ENCODE measurements at regions not wholly inside any gene's neighbourhood (a gene's known extent, or its start where the extent isn't known, plus 50 kb on each side); places are given as distances from the start of the nearest gene placed in this dataset.

DNA sequence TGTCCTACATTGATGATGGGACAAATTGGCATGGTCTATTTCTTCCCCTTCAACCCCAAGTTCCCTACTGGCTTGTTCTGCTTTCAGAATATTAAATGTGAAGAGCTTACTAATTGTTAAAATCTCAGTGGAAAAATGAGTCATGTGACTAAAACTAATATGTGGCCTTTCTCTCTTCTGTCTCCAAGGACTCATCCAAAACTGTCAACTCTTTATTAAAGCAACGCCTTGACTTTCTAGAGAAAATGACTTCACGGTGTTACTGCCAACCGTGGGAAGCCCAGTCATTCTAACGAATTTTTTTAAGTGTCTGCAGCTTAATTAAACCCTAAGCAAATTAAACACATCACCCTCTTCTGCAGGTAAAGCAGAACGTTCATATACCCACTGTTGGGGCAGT lies 431.6 kb downstream of the DTWD2 start:
- no peaks in the 10 kb centered on the region for H3K36me3 ChIP-seq (ENCODE audit: control insufficient read depth, insufficient read depth, low read length)

GRCh38 chr5:118555727-118556126 lies 432.6 kb downstream of the DTWD2 start:
- Histone ChIP-seq H3K4me3 (ENCODE audit: low read length) (no peak overlapping the region), H3K36me3 (ENCODE audit: control insufficient read depth, insufficient read depth, low read length) (no peaks in the 10 kb centered on the region), H3K9me3 (replicated peaks; ENCODE audit: control insufficient read depth, low read depth, low read length) (no peaks in the 10 kb centered on the region), H3K27ac (ENCODE audit: low read length) (no peak overlapping the region), H3K4me1 (ENCODE audit: control insufficient read depth, insufficient read depth, low read length) (peaks cover 4% of the 10 kb centered on the region), H3K27me3 (ENCODE audit: control insufficient read depth, insufficient read depth, low read length) (no peaks in the 10 kb centered on the region)
- DNase-seq: no peak
- WGBS (ENCODE audit: insufficient coverage): no CpG with 5 or more reads among the region's 2 CpGs

More for the DNA sequence above, 431.6 kb downstream of the DTWD2 start:
- 57% methylated on average over 5 of the region's 5 CpGs for WGBS (ENCODE audit: insufficient coverage)
- H3K4me1 ChIP-seq (ENCODE audit: control insufficient read depth, insufficient read depth, low read length): peaks cover 4% of the 10 kb centered on the region
- no peak for DNase-seq
- no peaks in the 10 kb centered on the region for H3K9me3 ChIP-seq (replicated peaks; ENCODE audit: control insufficient read depth, low read depth, low read length)
- H3K27ac ChIP-seq (ENCODE audit: low read length): no peak overlapping the region
- no peak overlapping the region for H3K4me3 ChIP-seq (ENCODE audit: low read length)
- H3K27me3 ChIP-seq (ENCODE audit: control insufficient read depth, insufficient read depth, low read length): no peaks in the 10 kb centered on the region

DNA sequence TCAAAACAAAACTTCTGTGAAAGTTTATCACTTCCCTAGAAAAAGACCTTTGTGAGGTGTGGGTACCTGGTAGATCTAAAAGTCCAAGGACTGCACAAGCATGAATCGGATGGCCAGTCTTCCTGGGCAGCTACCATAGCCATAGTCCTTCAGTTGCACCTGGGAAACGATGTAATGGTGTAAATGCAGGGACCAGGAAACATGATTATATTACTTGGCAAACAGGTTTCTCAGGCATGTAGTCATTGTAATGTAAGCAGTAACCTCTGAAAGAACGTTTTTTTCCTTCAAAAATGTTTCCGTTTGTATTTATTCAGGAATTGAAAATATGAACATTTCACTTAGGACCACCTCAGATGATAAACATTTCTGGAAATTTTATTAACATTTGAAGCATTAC lies 433.4 kb downstream of the DTWD2 start:
- Histone ChIP-seq H3K4me3 (ENCODE audit: low read length) (no peak overlapping the region), H3K4me1 (ENCODE audit: control insufficient read depth, insufficient read depth, low read length) (peaks cover 4% of the 10 kb centered on the region), H3K27ac (ENCODE audit: low read length) (no peak overlapping the region), H3K27me3 (ENCODE audit: control insufficient read depth, insufficient read depth, low read length) (no peaks in the 10 kb centered on the region), H3K9me3 (replicated peaks; ENCODE audit: control insufficient read depth, low read depth, low read length) (no peaks in the 10 kb centered on the region), H3K36me3 (ENCODE audit: control insufficient read depth, insufficient read depth, low read length) (no peaks in the 10 kb centered on the region)
- 80% methylated on average over 1 of the region's 4 CpGs for WGBS (ENCODE audit: insufficient coverage)
- DNase-seq: no peak

DNA sequence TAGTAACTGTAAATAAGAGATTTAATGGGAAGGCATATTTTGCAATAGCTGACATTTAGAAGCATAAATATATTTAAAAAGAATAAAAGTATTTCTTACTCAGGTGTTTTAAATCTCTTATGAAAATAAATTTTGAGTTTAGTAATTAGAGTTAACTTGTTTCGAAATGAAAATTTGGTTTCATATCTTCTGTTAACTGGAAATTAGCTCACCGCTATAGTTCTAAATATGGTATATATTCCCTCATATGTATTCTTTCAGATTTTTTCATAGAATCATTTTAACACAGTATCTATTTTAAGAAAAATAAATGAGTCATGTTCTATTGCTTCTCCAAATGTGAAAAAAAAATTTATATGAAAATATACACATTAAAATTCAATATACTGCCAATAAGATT lies 434.1 kb downstream of the DTWD2 start:
- Histone ChIP-seq H3K4me1 (ENCODE audit: control insufficient read depth, insufficient read depth, low read length) (peaks cover 4% of the 10 kb centered on the region), H3K36me3 (ENCODE audit: control insufficient read depth, insufficient read depth, low read length) (no peaks in the 10 kb centered on the region), H3K27me3 (ENCODE audit: control insufficient read depth, insufficient read depth, low read length) (no peaks in the 10 kb centered on the region), H3K4me3 (ENCODE audit: low read length) (no peak overlapping the region), H3K27ac (ENCODE audit: low read length) (no peak overlapping the region), H3K9me3 (replicated peaks; ENCODE audit: control insufficient read depth, low read depth, low read length) (no peaks in the 10 kb centered on the region)
- no CpG with 5 or more reads among the region's 2 CpGs for whole genome bisulfite sequencing (ENCODE audit: insufficient coverage)
- DNase-seq: no peak

DNA sequence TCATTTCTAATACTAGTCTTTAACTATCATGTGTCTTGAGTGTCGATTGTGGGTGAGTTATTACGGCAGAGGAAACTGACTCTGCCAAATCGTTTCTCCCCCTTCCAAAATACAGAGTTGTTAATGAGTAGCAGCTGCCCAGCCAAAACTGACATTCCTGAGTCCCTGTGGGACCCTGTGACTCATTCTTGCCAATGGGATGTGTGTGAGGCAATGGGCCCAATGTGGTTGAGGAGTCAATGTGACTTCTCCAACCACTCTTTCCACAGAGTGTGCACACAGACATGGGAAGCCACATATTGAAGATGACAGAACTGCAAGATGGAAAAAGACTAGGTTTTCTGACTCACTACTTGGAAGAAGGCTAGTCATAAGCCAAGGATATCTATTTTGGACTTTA lies 434.7 kb downstream of the DTWD2 start:
- Histone ChIP-seq H3K36me3 (ENCODE audit: control insufficient read depth, insufficient read depth, low read length) (no peaks in the 10 kb centered on the region), H3K27ac (ENCODE audit: low read length) (no peak overlapping the region), H3K27me3 (ENCODE audit: control insufficient read depth, insufficient read depth, low read length) (no peaks in the 10 kb centered on the region), H3K9me3 (replicated peaks; ENCODE audit: control insufficient read depth, low read depth, low read length) (no peaks in the 10 kb centered on the region), H3K4me1 (ENCODE audit: control insufficient read depth, insufficient read depth, low read length) (peaks cover 4% of the 10 kb centered on the region), H3K4me3 (ENCODE audit: low read length) (no peak overlapping the region)
- WGBS (ENCODE audit: insufficient coverage): no CpG with 5 or more reads among the region's 3 CpGs
- DNase-seq: peak; percentile 85

- Histone ChIP-seq H3K4me1 (ENCODE audit: control insufficient read depth, insufficient read depth, low read length) (peaks cover 4% of the 10 kb centered on the region), H3K4me3 (ENCODE audit: low read length) (no peak overlapping the region), H3K36me3 (ENCODE audit: control insufficient read depth, insufficient read depth, low read length) (no peaks in the 10 kb centered on the region), H3K9me3 (replicated peaks; ENCODE audit: control insufficient read depth, low read depth, low read length) (no peaks in the 10 kb centered on the region), H3K27ac (ENCODE audit: low read length) (no peak overlapping the region), H3K27me3 (ENCODE audit: control insufficient read depth, insufficient read depth, low read length) (no peaks in the 10 kb centered on the region)
- DNase-seq: no peak
- no CpG with 5 or more reads among the region's 2 CpGs for whole genome bisulfite sequencing (ENCODE audit: insufficient coverage)
Measured at GRCh38 chr5:118552731-118553360, 435.5 kb downstream of the DTWD2 start.

- WGBS (ENCODE audit: insufficient coverage): no CpG with 5 or more reads among the region's 2 CpGs
- Histone ChIP-seq H3K9me3 (replicated peaks; ENCODE audit: control insufficient read depth, low read depth, low read length) (no peaks in the 10 kb centered on the region), H3K4me3 (ENCODE audit: low read length) (no peak overlapping the region), H3K4me1 (ENCODE audit: control insufficient read depth, insufficient read depth, low read length) (peaks cover 2% of the 10 kb centered on the region), H3K27ac (ENCODE audit: low read length) (no peak overlapping the region), H3K36me3 (ENCODE audit: control insufficient read depth, insufficient read depth, low read length) (no peaks in the 10 kb centered on the region), H3K27me3 (ENCODE audit: control insufficient read depth, insufficient read depth, low read length) (no peaks in the 10 kb centered on the region)
- DNase-seq: peak; percentile 59
Measured at GRCh38 chr5:118552146-118552545, 436.2 kb downstream of the DTWD2 start.

DNA sequence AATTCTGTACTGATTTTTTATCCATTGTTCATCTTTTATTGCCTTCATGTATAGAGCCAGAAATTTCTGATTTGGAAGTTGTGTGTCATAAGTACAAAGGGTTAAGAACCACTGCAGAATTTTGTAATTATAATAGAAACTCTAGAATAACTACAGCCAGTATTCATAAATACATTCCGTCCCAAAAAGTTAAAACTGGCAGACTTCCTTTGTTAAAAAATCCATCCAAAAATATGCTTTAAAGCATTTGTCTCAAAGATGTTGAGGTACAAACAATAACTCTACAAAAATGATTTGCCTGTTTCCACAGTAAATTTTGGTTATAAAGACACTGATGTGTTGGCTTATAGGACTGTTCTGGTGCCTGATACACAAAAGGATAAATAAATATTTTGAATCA lies 436.6 kb downstream of the DTWD2 start:
- no CpG with 5 or more reads among the region's 1 CpG for WGBS (ENCODE audit: insufficient coverage)
- no peak overlapping the region for H3K27ac ChIP-seq (ENCODE audit: low read length)
- H3K4me3 ChIP-seq (ENCODE audit: low read length): no peak overlapping the region
- no peaks in the 10 kb centered on the region for H3K9me3 ChIP-seq (replicated peaks; ENCODE audit: control insufficient read depth, low read depth, low read length)
- H3K4me1 ChIP-seq (ENCODE audit: control insufficient read depth, insufficient read depth, low read length): peaks cover 2% of the 10 kb centered on the region
- no peaks in the 10 kb centered on the region for H3K36me3 ChIP-seq (ENCODE audit: control insufficient read depth, insufficient read depth, low read length)
- DNase-seq: peak; percentile 82
- no peaks in the 10 kb centered on the region for H3K27me3 ChIP-seq (ENCODE audit: control insufficient read depth, insufficient read depth, low read length)

DNA sequence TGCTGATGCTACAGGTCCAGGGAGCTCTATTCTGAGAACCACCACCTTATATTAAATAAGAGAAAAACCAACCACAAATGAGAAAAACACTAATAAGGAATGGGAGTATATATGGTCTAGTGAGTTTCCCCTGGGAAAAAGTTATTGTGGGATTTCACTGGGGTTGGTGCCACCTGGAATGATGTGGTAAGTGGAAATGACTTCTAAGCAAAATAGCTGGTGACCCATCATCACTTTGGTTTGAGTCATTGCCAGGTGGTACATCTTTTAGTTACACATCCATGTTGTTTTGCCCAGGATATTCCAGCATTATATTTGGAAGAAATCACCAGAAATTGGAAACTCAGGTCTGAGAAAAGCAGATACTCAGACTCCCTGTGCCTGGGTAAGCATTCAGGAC lies 437.3 kb downstream of the DTWD2 start:
- Histone ChIP-seq H3K4me3 (ENCODE audit: low read length) (no peak overlapping the region), H3K9me3 (replicated peaks; ENCODE audit: control insufficient read depth, low read depth, low read length) (no peaks in the 10 kb centered on the region), H3K4me1 (ENCODE audit: control insufficient read depth, insufficient read depth, low read length) (peaks cover 2% of the 10 kb centered on the region), H3K36me3 (ENCODE audit: control insufficient read depth, insufficient read depth, low read length) (no peaks in the 10 kb centered on the region), H3K27me3 (ENCODE audit: control insufficient read depth, insufficient read depth, low read length) (no peaks in the 10 kb centered on the region), H3K27ac (ENCODE audit: low read length) (no peak overlapping the region)
- no peak for DNase-seq

DNA sequence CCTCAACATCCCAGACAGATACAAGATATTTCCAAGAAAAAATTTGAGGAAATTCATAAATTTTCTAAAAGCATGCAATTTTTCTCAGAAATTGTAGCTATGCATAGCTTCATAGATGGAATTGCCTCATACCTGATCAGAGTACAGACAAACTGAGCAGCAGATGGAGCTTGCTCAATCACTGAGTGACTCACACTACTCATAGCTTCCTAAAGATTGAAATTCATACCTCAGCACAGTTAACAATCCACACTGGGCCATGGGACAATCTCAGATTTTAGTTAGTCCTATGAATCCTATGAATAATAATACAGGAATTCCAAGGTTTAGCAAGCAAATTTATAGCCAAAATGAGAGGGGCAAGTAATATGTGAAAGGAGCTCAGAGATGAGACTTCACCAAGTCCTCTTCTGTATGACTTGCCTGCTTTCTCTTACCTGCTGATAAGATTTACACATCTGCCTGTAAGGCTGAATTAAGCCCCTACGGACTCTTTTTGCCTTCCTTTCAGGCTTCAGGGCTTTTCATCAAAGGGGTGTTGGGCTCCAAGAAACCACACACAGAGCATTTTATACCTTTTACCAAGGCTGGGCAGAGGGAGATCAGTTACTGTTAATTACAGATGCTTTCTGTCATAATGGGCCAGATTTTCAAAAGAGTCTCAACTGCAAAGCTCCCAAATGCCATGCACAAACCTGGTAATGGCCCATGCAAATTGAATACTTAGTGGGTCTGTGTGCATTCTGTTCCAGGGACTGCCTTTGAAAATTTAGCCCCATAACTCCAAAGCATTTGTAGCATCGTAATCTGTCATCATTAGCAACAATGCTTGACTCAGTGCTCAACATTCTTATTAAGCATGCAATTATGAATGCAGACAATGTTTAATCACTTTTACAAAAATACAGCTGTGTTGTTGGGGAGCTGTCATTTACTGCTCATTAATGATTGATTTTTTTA lies 439.3 kb downstream of the DTWD2 start:
- WGBS (ENCODE audit: insufficient coverage): no CpG with 5 or more reads among the region's 2 CpGs
- Histone ChIP-seq H3K4me3 (ENCODE audit: low read length) (no peak overlapping the region), H3K9me3 (replicated peaks; ENCODE audit: control insufficient read depth, low read depth, low read length) (no peaks in the 10 kb centered on the region), H3K27ac (ENCODE audit: low read length) (no peak overlapping the region), H3K36me3 (ENCODE audit: control insufficient read depth, insufficient read depth, low read length) (no peaks in the 10 kb centered on the region), H3K4me1 (ENCODE audit: control insufficient read depth, insufficient read depth, low read length) (peaks cover 2% of the 10 kb centered on the region), H3K27me3 (ENCODE audit: control insufficient read depth, insufficient read depth, low read length) (no peaks in the 10 kb centered on the region)
- no peak for DNase-seq

Data from muscle of leg (tissue), 3 donors.